Loucy (cell line): ENCODE measurements at regions not wholly inside any gene's neighbourhood (a gene's known extent, or its start where the extent isn't known, plus 50 kb on each side); places are given as distances from the start of the nearest gene placed in this dataset.

Experiments used
- EZH2phosphoT487 ChIP-seq: fragments of 200-600 bp; IDR thresholded peaks from 2 replicates; pipeline ENCODE4 v1.6.1; 2018; ENCODE audit warnings: antibody characterized with exemption, mild to moderate bottlenecking, moderate library complexity, borderline replicate concordance
- TF ChIP-seq, protein P1 (sequence below): fragments of 200-600 bp; sonication (generic); conservative IDR thresholded peaks from 2 replicates; pipeline ENCODE4 v1.5.1; 2014; ENCODE audit warnings: mild to moderate bottlenecking, antibody characterized with exemption, low read length

DNA sequence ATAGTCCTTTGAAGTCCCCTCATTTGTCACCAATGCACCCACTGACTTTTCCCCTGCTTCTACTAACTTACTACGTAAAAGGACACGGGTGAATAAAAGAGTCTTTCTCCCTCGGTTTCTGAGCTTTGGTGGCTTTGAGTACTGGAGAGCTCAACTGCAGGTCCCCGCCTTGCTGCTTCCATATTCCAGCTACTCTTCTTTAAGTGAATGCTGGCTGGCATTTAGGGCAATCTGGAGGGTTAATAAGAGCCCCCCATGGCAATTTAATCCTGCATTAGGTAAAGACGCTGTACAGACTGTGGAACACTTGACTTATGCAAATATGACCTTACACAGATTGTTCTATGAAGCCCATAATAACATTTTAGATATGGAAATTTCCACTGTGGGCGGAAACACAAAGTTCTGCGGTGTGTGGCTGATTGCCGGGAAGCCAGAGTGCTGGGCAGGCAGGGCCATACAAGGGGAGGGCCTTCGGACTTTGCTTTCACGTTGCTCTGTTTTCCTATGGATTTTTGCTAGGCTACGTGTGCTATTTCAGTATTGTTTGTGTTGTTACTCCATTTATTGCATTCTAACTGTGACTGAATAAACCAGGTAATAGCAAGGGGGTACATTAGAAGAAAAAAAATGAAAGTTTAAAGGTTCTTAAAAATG, 97.5 kb downstream of the SLC10A2 start:
- TF ChIP-seq, protein P1, sequence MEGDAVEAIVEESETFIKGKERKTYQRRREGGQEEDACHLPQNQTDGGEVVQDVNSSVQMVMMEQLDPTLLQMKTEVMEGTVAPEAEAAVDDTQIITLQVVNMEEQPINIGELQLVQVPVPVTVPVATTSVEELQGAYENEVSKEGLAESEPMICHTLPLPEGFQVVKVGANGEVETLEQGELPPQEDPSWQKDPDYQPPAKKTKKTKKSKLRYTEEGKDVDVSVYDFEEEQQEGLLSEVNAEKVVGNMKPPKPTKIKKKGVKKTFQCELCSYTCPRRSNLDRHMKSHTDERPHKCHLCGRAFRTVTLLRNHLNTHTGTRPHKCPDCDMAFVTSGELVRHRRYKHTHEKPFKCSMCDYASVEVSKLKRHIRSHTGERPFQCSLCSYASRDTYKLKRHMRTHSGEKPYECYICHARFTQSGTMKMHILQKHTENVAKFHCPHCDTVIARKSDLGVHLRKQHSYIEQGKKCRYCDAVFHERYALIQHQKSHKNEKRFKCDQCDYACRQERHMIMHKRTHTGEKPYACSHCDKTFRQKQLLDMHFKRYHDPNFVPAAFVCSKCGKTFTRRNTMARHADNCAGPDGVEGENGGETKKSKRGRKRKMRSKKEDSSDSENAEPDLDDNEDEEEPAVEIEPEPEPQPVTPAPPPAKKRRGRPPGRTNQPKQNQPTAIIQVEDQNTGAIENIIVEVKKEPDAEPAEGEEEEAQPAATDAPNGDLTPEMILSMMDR = no peak
- TF ChIP-seq EZH2phosphoT487 = no peak
